T-helper 1 cell treated with Interleukin-12 subunit alpha and Interleukin-12 subunit beta and Interleukin-4 antibody, amounts not matched to agents 30 μg/mL and 1 μg/mL, for 36 hours (primary cell): ENCODE measurements at regions not wholly inside any gene's neighbourhood (a gene's known extent, or its start where the extent isn't known, plus 50 kb on each side); places are given as distances from the start of the nearest gene placed in this dataset.
"Not testable (repeated sequence)": the region's sequence is repeated elsewhere in the genome, so short reads cannot be mapped to it uniquely, and the experiment has no call there.

Source experiments
- H3K27ac Mint-ChIP-seq: one replicate; pipeline ENCODE4 v1.8.0; 2021; ENCODE audit warnings: mild to moderate bottlenecking, mixed read lengths
- H3K27me3 Mint-ChIP-seq: one replicate; pipeline ENCODE4 v1.8.0; 2021; ENCODE audit warnings: low read depth, mixed read lengths
- H3K36me3 Mint-ChIP-seq: one replicate; pipeline ENCODE4 v1.8.0; 2021; ENCODE audit warnings: low read depth, mixed read lengths
- H3K4me1 Mint-ChIP-seq: one replicate; pipeline ENCODE4 v1.8.0; 2021; ENCODE audit warnings: low read depth, mixed read lengths
- H3K4me3 Mint-ChIP-seq: one replicate; pipeline ENCODE4 v1.8.0; 2021; ENCODE audit warnings: mild to moderate bottlenecking, moderate library complexity, mixed read lengths
- H3K9me3 Mint-ChIP-seq: one replicate; pipeline ENCODE4 v1.8.0; 2021; ENCODE audit warnings: mixed read lengths

DNA sequence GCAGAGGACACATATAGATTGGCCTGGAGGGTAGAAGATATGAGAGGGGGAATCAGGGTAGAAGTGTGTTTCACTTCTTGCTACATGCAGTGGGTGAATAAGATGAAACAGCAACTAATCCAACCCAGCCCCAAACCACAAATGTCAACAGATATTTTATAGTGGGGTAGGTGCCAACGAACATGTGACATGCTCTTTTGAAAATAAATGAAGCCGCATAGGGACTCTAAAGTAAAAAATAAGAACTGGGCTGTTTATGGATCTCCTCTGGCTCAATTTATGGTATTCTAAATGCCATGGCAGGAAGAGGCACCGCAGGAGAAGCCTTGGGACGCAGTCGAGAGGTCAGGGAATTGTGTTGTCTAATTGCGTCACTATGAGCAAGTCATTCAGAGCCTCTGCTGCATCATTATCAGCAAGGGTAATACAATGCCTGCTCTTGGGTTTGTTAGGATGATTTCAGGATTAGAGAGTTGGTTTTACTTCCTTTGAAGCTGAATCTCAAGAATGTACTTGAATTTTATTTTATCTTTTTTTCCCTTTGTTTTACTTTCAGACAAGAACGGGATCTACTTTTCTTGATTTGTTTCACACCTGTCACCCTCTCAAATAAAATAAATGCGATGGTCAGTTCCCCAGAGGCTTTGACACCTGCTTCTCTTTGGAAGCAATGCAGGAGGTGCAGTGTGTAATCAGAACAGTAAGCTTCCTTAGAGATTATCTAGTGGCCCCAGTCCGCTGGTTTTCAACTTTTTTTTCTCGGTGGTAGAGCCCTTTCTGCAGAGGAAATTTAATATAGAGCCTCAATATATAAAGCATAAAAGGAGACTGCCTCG, 375.6 kb upstream of the CLINT1 start:
- Mint-ChIP-seq H3K27me3 (no peaks in the 10 kb centered on the region), H3K4me1 (no peaks in the 10 kb centered on the region), H3K27ac (no peak overlapping the region), H3K9me3 (peaks cover 3% of the 10 kb centered on the region), H3K4me3 (no peak overlapping the region), H3K36me3 (no peaks in the 10 kb centered on the region)

DNA sequence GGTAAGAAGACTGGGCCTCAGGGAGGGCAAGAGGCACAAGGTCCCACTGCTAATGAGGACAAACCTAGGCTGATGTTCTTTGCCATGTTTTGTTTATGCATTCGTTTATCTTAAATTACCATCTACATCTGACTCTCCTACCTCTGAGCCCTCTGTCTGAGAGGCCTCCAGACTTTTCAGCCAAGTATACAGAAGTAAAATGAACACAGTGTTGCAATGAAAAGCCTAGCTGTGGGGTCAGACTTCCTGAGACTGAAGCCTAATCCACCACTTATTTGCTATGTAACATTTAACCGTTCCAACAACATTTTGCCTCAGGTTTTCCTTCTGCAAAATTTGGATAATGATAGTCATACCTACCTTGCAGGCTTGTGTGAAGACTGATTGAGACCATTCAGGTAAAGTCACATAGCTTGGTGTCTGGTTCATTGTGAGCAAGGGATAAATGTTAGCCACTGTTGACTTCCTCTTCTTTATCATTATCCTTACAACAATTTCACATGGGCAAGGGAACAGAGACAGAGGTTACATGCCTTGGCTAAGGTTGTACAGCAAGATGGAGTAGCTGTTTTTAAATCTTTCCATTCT, 374.9 kb upstream of the CLINT1 start:
- Mint-ChIP-seq H3K4me3 (no peak overlapping the region), H3K27ac (no peak overlapping the region), H3K4me1 (no peaks in the 10 kb centered on the region)

DNA sequence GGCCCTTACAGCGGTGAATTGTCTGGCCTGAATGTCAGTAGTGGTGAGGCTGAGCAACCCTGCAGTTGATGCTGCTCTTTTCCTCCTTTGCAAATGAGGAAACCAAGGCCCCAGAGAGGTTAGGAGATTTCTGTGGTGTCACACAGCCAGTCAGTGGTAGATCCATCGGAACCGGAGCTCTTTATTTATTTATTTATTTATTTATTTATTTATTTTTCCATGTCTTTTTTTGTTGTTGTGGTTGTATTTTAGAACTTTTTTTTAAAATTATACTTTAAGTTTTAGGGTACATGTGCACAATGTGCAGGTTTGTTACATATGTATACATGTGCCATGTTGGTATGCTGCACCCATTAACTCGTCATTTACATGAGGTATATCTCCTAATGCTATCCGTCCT, 368.4 kb upstream of the CLINT1 start:
- H3K4me1 Mint-ChIP-seq, H3K9me3 Mint-ChIP-seq, H3K27ac Mint-ChIP-seq, H3K27me3 Mint-ChIP-seq, H3K4me3 Mint-ChIP-seq, H3K36me3 Mint-ChIP-seq: not testable (repeated sequence)

More for the DNA sequence above, 374.9 kb upstream of the CLINT1 start:
- H3K36me3 Mint-ChIP-seq: no peaks in the 10 kb centered on the region
- H3K9me3 Mint-ChIP-seq: peaks cover 3% of the 10 kb centered on the region
- no peaks in the 10 kb centered on the region for H3K27me3 Mint-ChIP-seq

DNA sequence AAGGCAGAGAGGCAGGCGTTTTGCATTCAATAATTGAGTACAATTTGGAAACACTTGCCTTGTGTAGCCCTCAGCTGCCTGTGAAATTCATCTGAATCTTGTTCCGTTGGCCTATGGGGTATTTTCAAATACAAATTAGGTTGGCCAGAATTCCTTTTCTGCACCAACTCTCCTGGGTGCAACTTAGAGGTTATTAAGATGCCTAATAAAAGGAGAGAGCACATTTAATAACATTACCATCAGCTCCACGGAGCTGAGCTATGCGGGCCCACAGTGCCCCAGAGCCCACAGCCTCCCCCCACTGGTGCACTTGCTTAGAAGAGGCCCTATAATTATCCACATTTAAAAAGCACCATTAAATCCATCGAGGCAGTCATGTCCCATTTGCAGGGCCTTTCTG, 367.6 kb upstream of the CLINT1 start:
- no peaks in the 10 kb centered on the region for H3K27me3 Mint-ChIP-seq
- no peak overlapping the region for H3K4me3 Mint-ChIP-seq
- H3K27ac Mint-ChIP-seq: no peak overlapping the region
- no peaks in the 10 kb centered on the region for H3K36me3 Mint-ChIP-seq
- H3K9me3 Mint-ChIP-seq: no peaks in the 10 kb centered on the region
- H3K4me1 Mint-ChIP-seq: no peaks in the 10 kb centered on the region

DNA sequence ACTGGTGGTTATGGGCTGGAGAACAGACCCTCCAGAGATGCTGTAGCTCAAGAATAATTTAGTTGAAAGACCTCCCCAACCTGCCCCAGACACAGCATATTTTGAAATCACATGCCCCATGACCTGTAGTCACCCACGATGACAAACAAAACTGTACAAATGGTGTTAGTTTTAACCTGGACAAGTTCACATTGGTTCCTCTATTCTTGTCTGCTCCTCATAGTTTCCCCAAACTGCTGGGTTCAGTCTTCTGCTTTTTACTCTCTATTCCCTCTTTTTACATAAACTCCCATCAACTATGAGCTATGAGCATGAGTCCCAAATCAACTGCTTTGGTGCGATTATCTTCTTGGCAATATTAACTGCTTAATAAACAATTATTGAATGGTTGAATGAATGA, 365.3 kb upstream of the CLINT1 start:
- Mint-ChIP-seq H3K4me3 (no peak overlapping the region), H3K27ac (no peak overlapping the region), H3K9me3 (no peaks in the 10 kb centered on the region), H3K4me1 (no peaks in the 10 kb centered on the region), H3K27me3 (no peaks in the 10 kb centered on the region), H3K36me3 (no peaks in the 10 kb centered on the region)

DNA sequence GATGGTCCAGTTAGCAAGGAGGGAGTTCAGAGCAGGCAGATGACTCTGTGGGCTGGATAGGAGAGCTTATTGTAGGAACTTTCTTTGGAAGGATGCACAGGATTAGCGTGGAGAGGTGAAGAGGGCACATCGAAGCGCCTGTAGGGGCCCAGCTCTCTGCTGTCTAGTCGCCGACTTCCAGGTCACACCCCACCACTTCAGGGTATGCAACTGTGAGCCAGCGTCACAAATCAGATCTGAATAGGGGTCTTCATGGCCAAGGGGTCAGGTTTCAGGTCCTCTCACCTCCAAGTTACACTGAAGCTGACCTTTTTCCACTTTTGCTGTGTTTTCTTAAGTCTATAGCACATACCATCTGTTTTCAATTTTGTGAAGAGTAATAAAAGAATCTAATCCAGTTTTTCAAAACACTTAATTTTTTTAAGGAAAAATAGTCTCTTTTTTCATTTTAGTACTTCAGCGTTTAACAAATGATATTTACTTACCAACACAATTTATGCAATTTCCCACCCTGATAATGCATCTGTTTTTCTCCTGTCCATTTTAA, 364.2 kb upstream of the CLINT1 start:
- H3K36me3 Mint-ChIP-seq: no peaks in the 10 kb centered on the region
- no peak overlapping the region for H3K4me3 Mint-ChIP-seq
- no peaks in the 10 kb centered on the region for H3K4me1 Mint-ChIP-seq
- no peak overlapping the region for H3K27ac Mint-ChIP-seq
- no peaks in the 10 kb centered on the region for H3K27me3 Mint-ChIP-seq
- H3K9me3 Mint-ChIP-seq: no peaks in the 10 kb centered on the region

DNA sequence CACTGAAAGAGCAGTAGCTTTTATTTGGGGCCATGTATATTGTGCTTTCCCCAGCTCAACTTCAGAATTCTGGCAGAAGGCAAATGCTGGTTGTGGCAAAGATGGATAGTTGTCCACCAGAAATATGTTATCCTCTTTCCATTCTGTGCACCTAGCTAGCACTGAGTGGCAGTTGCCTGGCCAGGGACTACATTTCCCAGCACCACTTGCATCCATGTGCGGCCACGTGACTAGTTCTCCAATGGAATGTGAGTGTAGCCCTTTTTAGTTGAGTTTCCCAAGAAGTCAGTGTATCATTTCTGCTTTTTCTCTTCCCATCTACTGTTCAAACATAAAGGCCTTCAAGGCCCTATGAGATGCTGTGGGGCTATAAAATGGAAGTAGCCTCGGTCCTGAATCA, 354.0 kb upstream of the CLINT1 start:
- Mint-ChIP-seq H3K9me3 (no peaks in the 10 kb centered on the region), H3K36me3 (no peaks in the 10 kb centered on the region), H3K4me3 (no peak overlapping the region), H3K27ac (no peak overlapping the region), H3K4me1 (no peaks in the 10 kb centered on the region), H3K27me3 (no peaks in the 10 kb centered on the region)

DNA sequence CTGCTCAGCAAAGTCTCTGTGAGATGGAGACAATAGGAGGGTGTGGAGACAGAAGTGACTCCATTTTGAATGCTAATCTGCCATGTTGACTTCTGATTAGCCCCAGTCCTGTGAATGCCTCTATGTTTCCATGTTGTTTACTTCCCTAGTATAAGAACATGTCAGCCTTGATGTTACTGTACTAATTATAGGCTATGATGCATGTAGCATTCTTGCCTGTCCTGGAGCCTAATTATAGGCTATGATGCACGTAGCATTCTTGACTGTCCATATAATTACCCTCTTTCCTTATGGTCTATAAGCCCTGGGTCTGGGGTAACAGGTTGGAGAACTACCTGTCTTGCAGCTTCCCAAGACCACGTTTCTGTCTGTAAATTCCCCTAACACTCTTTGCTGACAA, 353.3 kb upstream of the CLINT1 start:
- H3K36me3 Mint-ChIP-seq: no peaks in the 10 kb centered on the region
- H3K4me1 Mint-ChIP-seq: no peaks in the 10 kb centered on the region
- H3K27me3 Mint-ChIP-seq: no peaks in the 10 kb centered on the region
- H3K9me3 Mint-ChIP-seq: no peaks in the 10 kb centered on the region
- H3K4me3 Mint-ChIP-seq: no peak overlapping the region
- no peak overlapping the region for H3K27ac Mint-ChIP-seq

DNA sequence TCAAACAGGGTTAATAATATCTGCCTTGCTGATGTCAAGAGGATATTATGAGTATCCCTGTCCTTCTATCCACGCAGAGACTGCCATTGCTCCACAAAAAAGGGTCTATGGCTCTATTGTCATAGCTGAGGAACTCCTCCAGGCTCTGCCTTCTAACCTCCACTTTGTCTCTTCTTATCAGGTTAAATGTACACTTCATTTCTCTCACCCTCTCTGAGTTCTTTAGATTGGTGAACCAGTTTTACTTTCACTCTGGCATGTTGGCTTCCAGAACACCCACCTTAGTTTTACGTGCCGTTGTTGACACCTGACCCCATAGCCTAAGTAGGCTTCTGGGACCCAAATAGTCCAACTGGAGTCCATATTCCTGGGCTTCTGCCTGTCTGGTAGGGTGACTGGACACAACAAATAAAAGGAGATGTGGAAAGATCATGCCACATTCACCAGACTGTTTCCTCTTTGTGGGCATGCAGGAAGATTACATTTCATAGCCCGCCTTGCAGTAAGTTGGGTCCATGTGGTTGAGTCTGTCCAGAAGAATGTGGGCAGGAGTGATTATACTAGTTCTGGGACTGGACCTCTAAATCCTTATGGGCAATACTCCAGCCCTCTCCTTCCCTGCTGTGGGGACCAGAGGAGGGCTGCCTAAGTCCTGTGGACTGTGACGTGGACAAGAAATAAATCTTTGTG, 350.4 kb upstream of the CLINT1 start:
- no peaks in the 10 kb centered on the region for H3K9me3 Mint-ChIP-seq
- H3K4me1 Mint-ChIP-seq: no peaks in the 10 kb centered on the region
- H3K36me3 Mint-ChIP-seq: no peaks in the 10 kb centered on the region
- H3K27ac Mint-ChIP-seq: no peak overlapping the region
- H3K27me3 Mint-ChIP-seq: no peaks in the 10 kb centered on the region
- no peak overlapping the region for H3K4me3 Mint-ChIP-seq

DNA sequence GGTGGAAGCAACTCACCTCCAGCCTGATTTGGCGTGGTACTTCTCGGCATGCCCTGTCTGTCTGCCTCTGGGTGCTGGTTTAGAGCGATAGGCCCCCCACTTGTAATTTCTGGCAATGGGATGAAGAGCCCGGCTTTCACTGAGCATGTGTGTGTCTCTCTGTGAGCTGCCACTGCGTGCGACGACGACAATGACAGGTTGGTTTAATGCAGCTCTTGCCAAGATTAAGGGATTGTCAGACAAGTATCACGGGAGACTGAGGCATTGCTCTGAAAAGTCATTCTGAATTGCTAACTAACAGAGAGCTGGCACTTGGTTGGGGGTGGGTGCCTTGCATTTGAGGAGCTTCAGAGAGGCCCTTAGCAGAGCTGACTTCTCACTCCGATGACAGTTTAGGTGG, 348.8 kb upstream of the CLINT1 start:
- no peak overlapping the region for H3K27ac Mint-ChIP-seq
- H3K9me3 Mint-ChIP-seq: no peaks in the 10 kb centered on the region
- H3K4me3 Mint-ChIP-seq: no peak overlapping the region
- no peaks in the 10 kb centered on the region for H3K27me3 Mint-ChIP-seq
- no peaks in the 10 kb centered on the region for H3K4me1 Mint-ChIP-seq
- H3K36me3 Mint-ChIP-seq: no peaks in the 10 kb centered on the region

DNA sequence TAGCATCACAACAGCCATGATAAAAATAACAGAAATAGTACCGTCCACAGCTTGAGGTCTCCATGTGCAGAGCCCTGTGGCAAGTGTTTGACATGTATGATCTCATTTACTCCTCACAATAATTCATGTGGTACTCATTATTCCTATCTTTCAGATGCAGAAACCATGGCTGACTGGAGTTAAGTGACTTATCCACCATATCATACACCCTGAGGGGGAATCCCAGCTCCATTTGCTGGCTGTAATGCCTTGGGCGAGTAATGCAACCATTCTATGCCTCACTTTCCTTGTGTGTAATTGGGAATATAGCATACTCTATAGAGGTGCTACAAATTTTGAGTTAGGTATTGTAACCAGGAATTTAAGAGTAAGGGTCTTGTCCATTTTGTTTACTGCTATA, 347.0 kb upstream of the CLINT1 start:
- H3K4me1 Mint-ChIP-seq: no peaks in the 10 kb centered on the region
- H3K36me3 Mint-ChIP-seq: no peaks in the 10 kb centered on the region
- no peak overlapping the region for H3K27ac Mint-ChIP-seq
- H3K9me3 Mint-ChIP-seq: no peaks in the 10 kb centered on the region
- no peaks in the 10 kb centered on the region for H3K27me3 Mint-ChIP-seq
- no peak overlapping the region for H3K4me3 Mint-ChIP-seq

DNA sequence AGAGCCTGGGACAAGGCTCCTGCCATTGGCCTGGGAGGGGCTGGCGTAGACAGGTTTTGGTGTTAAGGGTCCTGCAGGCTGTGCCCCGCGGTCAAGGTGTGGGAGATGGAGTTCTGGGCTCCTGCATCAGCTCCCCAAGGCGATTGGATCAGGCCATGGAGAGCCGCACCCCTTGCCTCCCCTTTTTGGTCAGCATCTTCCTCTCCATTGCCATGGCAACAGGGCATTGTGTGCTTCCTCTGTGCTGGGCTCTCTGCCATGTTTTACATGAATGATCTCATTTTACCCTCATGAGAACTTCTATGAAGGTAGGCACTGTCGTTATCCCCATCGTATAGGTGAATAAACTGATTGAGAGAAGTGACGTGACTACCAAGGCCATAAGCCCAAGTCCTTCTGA, 344.3 kb upstream of the CLINT1 start:
- H3K4me1 Mint-ChIP-seq: no peaks in the 10 kb centered on the region
- H3K27ac Mint-ChIP-seq: no peak overlapping the region
- H3K27me3 Mint-ChIP-seq: no peaks in the 10 kb centered on the region
- H3K9me3 Mint-ChIP-seq: no peaks in the 10 kb centered on the region
- no peaks in the 10 kb centered on the region for H3K36me3 Mint-ChIP-seq
- no peak overlapping the region for H3K4me3 Mint-ChIP-seq

DNA sequence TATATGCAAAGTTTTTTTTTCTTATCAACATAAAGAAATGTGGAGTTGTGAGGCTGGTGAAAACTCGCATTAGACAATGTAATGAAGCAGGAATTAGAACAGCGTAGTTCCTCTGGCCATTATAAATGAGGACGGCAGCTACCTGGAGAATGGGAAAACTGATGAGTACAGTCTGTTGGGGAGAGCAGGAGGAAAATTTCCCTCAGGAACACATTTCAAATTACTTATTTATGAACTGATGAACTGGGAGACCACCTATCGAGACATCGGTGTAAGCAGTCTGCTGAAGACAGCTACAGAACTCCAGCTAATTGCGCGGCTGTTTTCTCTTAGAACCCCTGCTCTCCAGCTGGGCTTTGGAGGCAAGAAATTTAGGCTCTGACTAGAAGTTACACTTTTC, 343.9 kb upstream of the CLINT1 start:
- H3K4me1 Mint-ChIP-seq: no peaks in the 10 kb centered on the region
- H3K36me3 Mint-ChIP-seq: no peaks in the 10 kb centered on the region
- H3K4me3 Mint-ChIP-seq: no peak overlapping the region
- no peak overlapping the region for H3K27ac Mint-ChIP-seq
- no peaks in the 10 kb centered on the region for H3K9me3 Mint-ChIP-seq
- H3K27me3 Mint-ChIP-seq: no peaks in the 10 kb centered on the region

DNA sequence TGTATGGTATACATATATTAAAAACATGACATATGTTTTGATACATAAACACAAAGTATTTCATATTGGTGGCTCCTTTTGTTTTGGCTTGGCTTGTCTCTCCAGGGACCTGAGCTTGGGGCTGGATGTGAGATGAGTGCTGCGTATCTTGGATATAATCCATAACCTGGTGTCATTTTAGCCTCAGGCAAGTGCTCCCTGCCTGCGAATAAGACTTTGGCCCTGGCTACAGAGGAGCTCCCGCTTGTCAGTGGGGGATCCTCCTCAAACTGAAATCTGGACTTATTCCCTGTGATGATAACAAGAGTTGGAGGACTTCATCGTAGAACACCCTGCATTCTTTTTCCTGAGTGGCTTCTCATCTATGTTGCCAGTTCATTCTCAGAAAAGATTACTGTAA, 341.7 kb upstream of the CLINT1 start:
- Mint-ChIP-seq H3K4me1 (no peaks in the 10 kb centered on the region), H3K27ac (no peak overlapping the region), H3K4me3 (no peak overlapping the region), H3K36me3 (no peaks in the 10 kb centered on the region), H3K9me3 (no peaks in the 10 kb centered on the region), H3K27me3 (no peaks in the 10 kb centered on the region)

DNA sequence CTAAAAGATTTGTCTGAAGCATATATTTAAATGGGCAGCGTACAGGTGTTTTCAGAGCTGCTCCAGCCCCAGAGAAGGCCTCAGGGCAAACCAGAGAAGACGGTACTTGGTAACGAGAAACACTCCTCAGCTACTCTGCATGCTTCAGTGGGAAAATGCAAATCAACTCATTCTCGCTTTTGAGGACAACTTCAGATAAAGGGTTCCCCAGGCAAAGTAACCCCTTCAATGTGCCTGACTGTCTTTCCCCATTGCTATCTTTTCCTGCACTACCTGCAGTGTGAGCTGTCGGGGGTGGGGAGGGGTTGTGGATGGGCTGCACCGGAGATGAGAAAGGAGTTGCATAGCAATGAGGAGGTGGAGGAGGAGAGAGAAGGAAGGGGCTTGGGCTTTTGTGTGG, 339.7 kb upstream of the CLINT1 start:
- Mint-ChIP-seq H3K27me3 (no peaks in the 10 kb centered on the region), H3K9me3 (peaks cover under 1% of the 10 kb centered on the region), H3K36me3 (no peaks in the 10 kb centered on the region)

More for the DNA sequence above, 339.7 kb upstream of the CLINT1 start:
- no peaks in the 10 kb centered on the region for H3K4me1 Mint-ChIP-seq
- H3K4me3 Mint-ChIP-seq: no peak overlapping the region
- no peak overlapping the region for H3K27ac Mint-ChIP-seq
